ENCODE measurements at regions not wholly inside any gene's neighbourhood (a gene's known extent, or its start where the extent isn't known, plus 50 kb on each side); places are given as distances from the start of the nearest gene placed in this dataset.

DNA sequence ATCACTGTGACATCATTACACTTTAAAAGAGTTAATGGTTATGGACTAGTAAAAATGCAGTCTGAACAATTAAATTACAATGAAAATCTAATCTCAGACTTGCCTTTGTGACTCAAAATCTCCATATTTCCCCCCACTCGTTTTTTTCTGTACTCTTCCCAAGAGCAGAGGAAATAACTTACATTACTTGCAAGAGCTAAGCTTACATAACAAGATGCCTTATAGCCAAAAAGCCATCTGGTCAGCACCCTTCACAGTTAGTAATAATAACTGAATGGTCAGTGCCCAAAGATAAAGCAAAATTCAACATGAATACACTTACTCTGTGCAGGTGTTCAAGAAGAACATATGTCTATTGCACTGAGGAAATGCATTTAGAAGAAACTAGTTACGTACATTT lies 1381.5 kb upstream of the CELF2 start:
- TF ChIP-seq POLR2A (IDR thresholded peaks at IDR 0.05; ENCODE audit: low read length), result no peak
- TF ChIP-seq GATA1 (IDR thresholded peaks at IDR 0.05; ENCODE audit: low read depth, low read length), result no peak
